ENCODE measurements at regions not wholly inside any gene's neighbourhood (a gene's known extent, or its start where the extent isn't known, plus 50 kb on each side); places are given as distances from the start of the nearest gene placed in this dataset.

GRCh38 chr3:182323126-182323700, 470.1 kb upstream of the ATP11B start:
- DNase-seq (ENCODE audit: low read depth) = no peak
- H3K4me3 ChIP-seq (ENCODE audit: low read depth, low read length) = no peak overlapping the region
- no peak for TF ChIP-seq CTCF (IDR thresholded peaks at IDR 0.05; ENCODE audit: insufficient read depth, low read length)

GRCh38 chr3:182323898-182324297, 469.4 kb upstream of the ATP11B start:
- no peak for DNase-seq (ENCODE audit: low read depth)
- H3K4me3 ChIP-seq (ENCODE audit: low read depth, low read length) = no peak overlapping the region
- no peak for TF ChIP-seq CTCF (IDR thresholded peaks at IDR 0.05; ENCODE audit: insufficient read depth, low read length)

- no peak overlapping the region for H3K4me3 ChIP-seq (ENCODE audit: low read depth, low read length)
- no peak for TF ChIP-seq CTCF (IDR thresholded peaks at IDR 0.05; ENCODE audit: insufficient read depth, low read length)
- DNase-seq (ENCODE audit: low read depth) = no peak
Observed at GRCh38 chr3:182325213-182325950, 467.9 kb upstream of the ATP11B start.

- TF ChIP-seq CTCF (IDR thresholded peaks at IDR 0.05; ENCODE audit: insufficient read depth, low read length) = no peak
- no peak for DNase-seq (ENCODE audit: low read depth)
- H3K4me3 ChIP-seq (ENCODE audit: low read depth, low read length) = no peak overlapping the region
Observed at GRCh38 chr3:182327196-182327681, 466.1 kb upstream of the ATP11B start.

- H3K4me3 ChIP-seq (ENCODE audit: low read depth, low read length) = no peak overlapping the region
- no peak for TF ChIP-seq CTCF (IDR thresholded peaks at IDR 0.05; ENCODE audit: insufficient read depth, low read length)
- DNase-seq (ENCODE audit: low read depth) = no peak
Observed at GRCh38 chr3:182330646-182331045, 462.7 kb upstream of the ATP11B start.

GRCh38 chr3:182331341-182331740, 462.0 kb upstream of the ATP11B start:
- H3K4me3 ChIP-seq (ENCODE audit: low read depth, low read length) = no peak overlapping the region
- DNase-seq (ENCODE audit: low read depth) = no peak
- TF ChIP-seq CTCF (IDR thresholded peaks at IDR 0.05; ENCODE audit: insufficient read depth, low read length) = no peak

All from fibroblast of the aortic adventitia (primary cell).